ENCODE measurements at regions not wholly inside any gene's neighbourhood (a gene's known extent, or its start where the extent isn't known, plus 50 kb on each side); places are given as distances from the start of the nearest gene placed in this dataset.

GRCh38 chr10:111993872-111994426, 189.6 kb downstream of the GPAM start:
- Histone ChIP-seq H4K20me1 (ENCODE audit: insufficient read depth) (no peaks in the 10 kb centered on the region), H3K4me2 (no peak overlapping the region), H3K27ac (no peak overlapping the region), H3K4me1 (ENCODE audit: low read depth, poor library complexity, severe bottlenecking) (no peaks in the 10 kb centered on the region), H2AFZ (ENCODE audit: low read depth) (no peak overlapping the region), H3K27me3 (ENCODE audit: insufficient read depth, low read depth) (no peaks in the 10 kb centered on the region), H3K9ac (no peak overlapping the region), H3K4me3 (IDR thresholded peaks at IDR 0.05; ENCODE audit: insufficient read depth, low read depth, low read length) (no peak overlapping the region), H3K79me2 (ENCODE audit: insufficient read depth, low read depth) (no peaks in the 10 kb centered on the region), H3K36me3 (ENCODE audit: insufficient read depth) (no peaks in the 10 kb centered on the region)
- TF ChIP-seq, protein P1, sequence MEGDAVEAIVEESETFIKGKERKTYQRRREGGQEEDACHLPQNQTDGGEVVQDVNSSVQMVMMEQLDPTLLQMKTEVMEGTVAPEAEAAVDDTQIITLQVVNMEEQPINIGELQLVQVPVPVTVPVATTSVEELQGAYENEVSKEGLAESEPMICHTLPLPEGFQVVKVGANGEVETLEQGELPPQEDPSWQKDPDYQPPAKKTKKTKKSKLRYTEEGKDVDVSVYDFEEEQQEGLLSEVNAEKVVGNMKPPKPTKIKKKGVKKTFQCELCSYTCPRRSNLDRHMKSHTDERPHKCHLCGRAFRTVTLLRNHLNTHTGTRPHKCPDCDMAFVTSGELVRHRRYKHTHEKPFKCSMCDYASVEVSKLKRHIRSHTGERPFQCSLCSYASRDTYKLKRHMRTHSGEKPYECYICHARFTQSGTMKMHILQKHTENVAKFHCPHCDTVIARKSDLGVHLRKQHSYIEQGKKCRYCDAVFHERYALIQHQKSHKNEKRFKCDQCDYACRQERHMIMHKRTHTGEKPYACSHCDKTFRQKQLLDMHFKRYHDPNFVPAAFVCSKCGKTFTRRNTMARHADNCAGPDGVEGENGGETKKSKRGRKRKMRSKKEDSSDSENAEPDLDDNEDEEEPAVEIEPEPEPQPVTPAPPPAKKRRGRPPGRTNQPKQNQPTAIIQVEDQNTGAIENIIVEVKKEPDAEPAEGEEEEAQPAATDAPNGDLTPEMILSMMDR (conservative IDR thresholded peaks at IDR 0.05; ENCODE audit: low read depth, low read length), result no peak

GRCh38 chr10:111996103-111996502, 187.5 kb downstream of the GPAM start:
- Histone ChIP-seq H3K36me3 (ENCODE audit: insufficient read depth) (no peaks in the 10 kb centered on the region), H3K4me2 (no peak overlapping the region), H4K20me1 (ENCODE audit: insufficient read depth) (no peaks in the 10 kb centered on the region), H3K9ac (no peak overlapping the region), H3K27me3 (ENCODE audit: insufficient read depth, low read depth) (no peaks in the 10 kb centered on the region), H3K4me1 (ENCODE audit: low read depth, poor library complexity, severe bottlenecking) (no peaks in the 10 kb centered on the region), H2AFZ (ENCODE audit: low read depth) (no peak overlapping the region), H3K79me2 (ENCODE audit: insufficient read depth, low read depth) (no peaks in the 10 kb centered on the region), H3K4me3 (IDR thresholded peaks at IDR 0.05; ENCODE audit: insufficient read depth, low read depth, low read length) (no peak overlapping the region), H3K27ac (no peak overlapping the region)
- TF ChIP-seq, protein P1 (conservative IDR thresholded peaks at IDR 0.05; ENCODE audit: low read depth, low read length), result no peak

DNA sequence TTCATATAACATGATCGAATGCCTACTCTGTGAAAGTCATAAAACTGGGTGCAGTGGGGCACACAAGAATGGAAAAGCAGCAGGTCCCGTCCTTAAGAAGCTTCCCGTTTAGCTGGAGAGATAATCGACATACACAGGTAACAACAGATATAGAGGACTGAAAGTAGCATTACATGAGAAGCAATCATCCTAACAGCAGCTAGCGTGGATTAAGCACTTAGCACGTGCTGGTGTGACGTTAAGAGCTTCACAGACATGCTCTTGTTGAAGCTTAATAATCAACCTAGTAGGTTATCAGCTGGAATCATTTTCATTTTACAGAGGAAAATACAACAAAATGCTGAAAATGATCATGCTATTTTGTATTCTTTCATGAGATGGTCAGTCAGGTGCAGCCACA, 184.8 kb downstream of the GPAM start:
- Histone ChIP-seq H3K27me3 (ENCODE audit: insufficient read depth, low read depth) (no peaks in the 10 kb centered on the region), H4K20me1 (ENCODE audit: insufficient read depth) (no peaks in the 10 kb centered on the region), H3K9ac (no peak overlapping the region), H3K4me1 (ENCODE audit: low read depth, poor library complexity, severe bottlenecking) (no peaks in the 10 kb centered on the region), H3K4me3 (IDR thresholded peaks at IDR 0.05; ENCODE audit: insufficient read depth, low read depth, low read length) (no peak overlapping the region), H2AFZ (ENCODE audit: low read depth) (no peak overlapping the region), H3K27ac (no peak overlapping the region), H3K4me2 (no peak overlapping the region), H3K79me2 (ENCODE audit: insufficient read depth, low read depth) (no peaks in the 10 kb centered on the region), H3K36me3 (ENCODE audit: insufficient read depth) (no peaks in the 10 kb centered on the region)
- TF ChIP-seq, protein P1 (conservative IDR thresholded peaks at IDR 0.05; ENCODE audit: low read depth, low read length), result no peak

GRCh38 chr10:111999205-111999914, 184.2 kb downstream of the GPAM start:
- Histone ChIP-seq H3K27me3 (ENCODE audit: insufficient read depth, low read depth) (no peaks in the 10 kb centered on the region), H3K36me3 (ENCODE audit: insufficient read depth) (no peaks in the 10 kb centered on the region), H3K4me1 (ENCODE audit: low read depth, poor library complexity, severe bottlenecking) (no peaks in the 10 kb centered on the region), H3K4me3 (IDR thresholded peaks at IDR 0.05; ENCODE audit: insufficient read depth, low read depth, low read length) (no peak overlapping the region), H3K27ac (no peak overlapping the region), H3K9ac (no peak overlapping the region), H4K20me1 (ENCODE audit: insufficient read depth) (no peaks in the 10 kb centered on the region), H3K79me2 (ENCODE audit: insufficient read depth, low read depth) (no peaks in the 10 kb centered on the region), H2AFZ (ENCODE audit: low read depth) (no peak overlapping the region), H3K4me2 (no peak overlapping the region)
- TF ChIP-seq, protein P1 (conservative IDR thresholded peaks at IDR 0.05; ENCODE audit: low read depth, low read length), result no peak

All from KMS-11 (cell line).